Spleen (tissue), 7 donors: ENCODE measurements at regions not wholly inside any gene's neighbourhood (a gene's known extent, or its start where the extent isn't known, plus 50 kb on each side); places are given as distances from the start of the nearest gene placed in this dataset.

Source experiments
- CTCF ChIP-seq, 11 experiments: fragments of 200-600 bp in 7 of 11; fragments of 450-650 bp in 4 of 11; sonication (generic) in 4 of 11; IDR thresholded peaks in 8 of 11; conservative IDR thresholded peaks in 3 of 11; 1 replicate in 7 of 11; 2 replicates in 4 of 11; pipeline versions ENCODE4 v1.4.0 to v1.8.0; 2016 to 2021; ENCODE audit warnings: antibody characterized with exemption in 11 of 11, inconsistent platforms in 4 of 11, mild to moderate bottlenecking in 1 of 11
- POLR2A ChIP-seq, 3 donors: fragments of 450-650 bp; IDR thresholded peaks; one replicate each; pipeline ENCODE4 v1.5.1; 2017; ENCODE audit warnings: antibody characterized with exemption in 3 of 3, mild to moderate bottlenecking in 1 of 3
- donor health status: DM: no; HTN: no; CAD: no; lungs with moderate emphysema.
- donor health status: DM: no; HTN: no; CAD: no.
- donor health status: DM: no; HTN: no; CAD: no.

- TF ChIP-seq CTCF (IDR thresholded peaks at IDR 0.05 in 8 of 11, conservative IDR thresholded peaks at IDR 0.05 in 3 of 11), result no peak
- TF ChIP-seq POLR2A (IDR thresholded peaks at IDR 0.05), result no peak
Observed at GRCh38 chr15:31228011-31228484, 98.6 kb upstream of the KLF13 start.
